ENCODE measurements at regions not wholly inside any gene's neighbourhood (a gene's known extent, or its start where the extent isn't known, plus 50 kb on each side); places are given as distances from the start of the nearest gene placed in this dataset.

GRCh38 chr2:39519886-39520285, 82.8 kb upstream of the MAP4K3 start:
- no peak overlapping the region for H3K27ac ChIP-seq
- no peaks in the 10 kb centered on the region for H3K36me3 ChIP-seq (ENCODE audit: control insufficient read depth, insufficient read depth, low read length)
- no peaks in the 10 kb centered on the region for H3K9me3 ChIP-seq (ENCODE audit: control insufficient read depth, low read length)
- no peak overlapping the region for H2AFZ ChIP-seq
- TF ChIP-seq CTCF (IDR thresholded peaks at IDR 0.05), result no peak
- no peak overlapping the region for H3K9ac ChIP-seq
- no peak overlapping the region for H3K4me3 ChIP-seq (ENCODE audit: low read depth, low read length)
- H3K79me2 ChIP-seq, result no peaks in the 10 kb centered on the region
- H3K4me2 ChIP-seq (ENCODE audit: low read length), result no peak overlapping the region
- H3K4me1 ChIP-seq, result no peaks in the 10 kb centered on the region
- H3K27me3 ChIP-seq (ENCODE audit: control insufficient read depth, insufficient read depth, low read length), result no peaks in the 10 kb centered on the region

GRCh38 chr2:39521876-39522517, 84.9 kb upstream of the MAP4K3 start:
- H3K4me1 ChIP-seq, result no peaks in the 10 kb centered on the region
- H3K27ac ChIP-seq, result no peak overlapping the region
- no peaks in the 10 kb centered on the region for H3K36me3 ChIP-seq (ENCODE audit: control insufficient read depth, insufficient read depth, low read length)
- no peak for TF ChIP-seq CTCF (IDR thresholded peaks at IDR 0.05)
- H3K27me3 ChIP-seq (ENCODE audit: control insufficient read depth, insufficient read depth, low read length), result no peaks in the 10 kb centered on the region
- no peak overlapping the region for H3K4me3 ChIP-seq (ENCODE audit: low read depth, low read length)
- no peaks in the 10 kb centered on the region for H3K9me3 ChIP-seq (ENCODE audit: control insufficient read depth, low read length)
- H2AFZ ChIP-seq, result no peak overlapping the region
- no peak overlapping the region for H3K4me2 ChIP-seq (ENCODE audit: low read length)
- H3K9ac ChIP-seq, result no peak overlapping the region
- H3K79me2 ChIP-seq, result no peaks in the 10 kb centered on the region

GRCh38 chr2:39522518-39522877, 85.4 kb upstream of the MAP4K3 start:
- H3K36me3 ChIP-seq (ENCODE audit: control insufficient read depth, insufficient read depth, low read length), result no peaks in the 10 kb centered on the region
- no peaks in the 10 kb centered on the region for H3K79me2 ChIP-seq
- H3K27me3 ChIP-seq (ENCODE audit: control insufficient read depth, insufficient read depth, low read length), result no peaks in the 10 kb centered on the region
- no peak for TF ChIP-seq CTCF (IDR thresholded peaks at IDR 0.05)
- no peaks in the 10 kb centered on the region for H3K9me3 ChIP-seq (ENCODE audit: control insufficient read depth, low read length)
- H3K9ac ChIP-seq, result no peak overlapping the region
- H2AFZ ChIP-seq, result no peak overlapping the region
- H3K4me3 ChIP-seq (ENCODE audit: low read depth, low read length), result no peak overlapping the region
- H3K4me2 ChIP-seq (ENCODE audit: low read length), result no peak overlapping the region
- no peak overlapping the region for H3K27ac ChIP-seq
- H3K4me1 ChIP-seq, result no peaks in the 10 kb centered on the region

- Histone ChIP-seq H3K79me2 (no peaks in the 10 kb centered on the region), H3K36me3 (ENCODE audit: control insufficient read depth, insufficient read depth, low read length) (no peaks in the 10 kb centered on the region), H3K9ac (no peak overlapping the region), H2AFZ (no peak overlapping the region), H3K4me3 (ENCODE audit: low read depth, low read length) (no peak overlapping the region), H3K27me3 (ENCODE audit: control insufficient read depth, insufficient read depth, low read length) (no peaks in the 10 kb centered on the region), H3K4me1 (no peaks in the 10 kb centered on the region), H3K9me3 (ENCODE audit: control insufficient read depth, low read length) (no peaks in the 10 kb centered on the region), H3K27ac (no peak overlapping the region), H3K4me2 (ENCODE audit: low read length) (no peak overlapping the region)
- TF ChIP-seq CTCF (IDR thresholded peaks at IDR 0.05), result no peak
Observed at GRCh38 chr2:39523308-39524044, 86.4 kb upstream of the MAP4K3 start.

- H3K4me3 ChIP-seq (ENCODE audit: low read depth, low read length), result no peak overlapping the region
- H2AFZ ChIP-seq, result no peak overlapping the region
- no peaks in the 10 kb centered on the region for H3K4me1 ChIP-seq
- no peak overlapping the region for H3K27ac ChIP-seq
- H3K79me2 ChIP-seq, result no peaks in the 10 kb centered on the region
- TF ChIP-seq CTCF (IDR thresholded peaks at IDR 0.05), result no peak
- no peak overlapping the region for H3K4me2 ChIP-seq (ENCODE audit: low read length)
- no peaks in the 10 kb centered on the region for H3K36me3 ChIP-seq (ENCODE audit: control insufficient read depth, insufficient read depth, low read length)
- H3K9ac ChIP-seq, result no peak overlapping the region
- no peaks in the 10 kb centered on the region for H3K9me3 ChIP-seq (ENCODE audit: control insufficient read depth, low read length)
- H3K27me3 ChIP-seq (ENCODE audit: control insufficient read depth, insufficient read depth, low read length), result no peaks in the 10 kb centered on the region
Observed at GRCh38 chr2:39524061-39524460, 87.0 kb upstream of the MAP4K3 start.
